K562 (cell line): ENCODE measurements at regions not wholly inside any gene's neighbourhood (a gene's known extent, or its start where the extent isn't known, plus 50 kb on each side); places are given as distances from the start of the nearest gene placed in this dataset.

Source experiments
- FOXJ3 ChIP-seq: sonication (generic); formaldehyde crosslinking; IDR thresholded peaks from 2 replicates; pipeline ENCODE4 v1.4.0; 2020; ENCODE audit warnings: mild to moderate bottlenecking, missing genetic modification reagents
- TF ChIP-seq, protein P1 (sequence below), 3 experiments: IDR thresholded peaks in 2 of 3; conservative IDR thresholded peaks in 1 of 3; 2 replicates each; pipeline ENCODE4 v1.5.1; 2011 to 2012; ENCODE audit warnings: low read length in 3 of 3, mild to moderate bottlenecking in 3 of 3, control low read depth in 2 of 3, improper control_type of control experiment in 1 of 3, inconsistent platforms in 1 of 3, low read depth in 1 of 3, mixed read lengths in 1 of 3, moderate library complexity in 1 of 3; ENCODE audit not compliant: insufficient read depth in 2 of 3

DNA sequence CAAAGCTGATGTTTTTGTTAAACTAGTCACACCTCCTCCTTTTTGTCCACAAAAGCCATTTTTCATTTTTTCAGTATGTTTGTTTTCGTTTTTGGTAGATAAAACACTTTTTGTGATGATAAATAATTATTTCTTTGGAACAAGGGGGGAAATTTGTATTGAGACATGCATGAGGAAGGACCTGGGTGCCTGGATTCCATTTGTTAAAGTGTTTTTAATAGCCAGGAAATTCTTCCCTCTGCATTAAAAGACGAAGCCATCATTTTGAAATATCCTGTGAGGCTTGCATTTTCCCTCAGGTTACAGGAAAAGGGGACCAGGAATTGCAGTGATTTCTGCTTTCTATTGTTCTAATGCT, 52.1 kb upstream of the CTLA4 start:
- TF ChIP-seq, protein P1, sequence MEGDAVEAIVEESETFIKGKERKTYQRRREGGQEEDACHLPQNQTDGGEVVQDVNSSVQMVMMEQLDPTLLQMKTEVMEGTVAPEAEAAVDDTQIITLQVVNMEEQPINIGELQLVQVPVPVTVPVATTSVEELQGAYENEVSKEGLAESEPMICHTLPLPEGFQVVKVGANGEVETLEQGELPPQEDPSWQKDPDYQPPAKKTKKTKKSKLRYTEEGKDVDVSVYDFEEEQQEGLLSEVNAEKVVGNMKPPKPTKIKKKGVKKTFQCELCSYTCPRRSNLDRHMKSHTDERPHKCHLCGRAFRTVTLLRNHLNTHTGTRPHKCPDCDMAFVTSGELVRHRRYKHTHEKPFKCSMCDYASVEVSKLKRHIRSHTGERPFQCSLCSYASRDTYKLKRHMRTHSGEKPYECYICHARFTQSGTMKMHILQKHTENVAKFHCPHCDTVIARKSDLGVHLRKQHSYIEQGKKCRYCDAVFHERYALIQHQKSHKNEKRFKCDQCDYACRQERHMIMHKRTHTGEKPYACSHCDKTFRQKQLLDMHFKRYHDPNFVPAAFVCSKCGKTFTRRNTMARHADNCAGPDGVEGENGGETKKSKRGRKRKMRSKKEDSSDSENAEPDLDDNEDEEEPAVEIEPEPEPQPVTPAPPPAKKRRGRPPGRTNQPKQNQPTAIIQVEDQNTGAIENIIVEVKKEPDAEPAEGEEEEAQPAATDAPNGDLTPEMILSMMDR (IDR thresholded peaks at IDR 0.05 in 2 of 3, conservative IDR thresholded peaks at IDR 0.05 in 1 of 3; ENCODE audit: insufficient read depth in 2 of 3, low read depth in 1 of 3, low read length in 3 of 3), result no peak
- TF ChIP-seq FOXJ3, result no peak
